ENCODE measurements at regions not wholly inside any gene's neighbourhood (a gene's known extent, or its start where the extent isn't known, plus 50 kb on each side); places are given as distances from the start of the nearest gene placed in this dataset.
"Not testable (repeated sequence)": the region's sequence is repeated elsewhere in the genome, so short reads cannot be mapped to it uniquely, and the experiment has no call there.

DNA sequence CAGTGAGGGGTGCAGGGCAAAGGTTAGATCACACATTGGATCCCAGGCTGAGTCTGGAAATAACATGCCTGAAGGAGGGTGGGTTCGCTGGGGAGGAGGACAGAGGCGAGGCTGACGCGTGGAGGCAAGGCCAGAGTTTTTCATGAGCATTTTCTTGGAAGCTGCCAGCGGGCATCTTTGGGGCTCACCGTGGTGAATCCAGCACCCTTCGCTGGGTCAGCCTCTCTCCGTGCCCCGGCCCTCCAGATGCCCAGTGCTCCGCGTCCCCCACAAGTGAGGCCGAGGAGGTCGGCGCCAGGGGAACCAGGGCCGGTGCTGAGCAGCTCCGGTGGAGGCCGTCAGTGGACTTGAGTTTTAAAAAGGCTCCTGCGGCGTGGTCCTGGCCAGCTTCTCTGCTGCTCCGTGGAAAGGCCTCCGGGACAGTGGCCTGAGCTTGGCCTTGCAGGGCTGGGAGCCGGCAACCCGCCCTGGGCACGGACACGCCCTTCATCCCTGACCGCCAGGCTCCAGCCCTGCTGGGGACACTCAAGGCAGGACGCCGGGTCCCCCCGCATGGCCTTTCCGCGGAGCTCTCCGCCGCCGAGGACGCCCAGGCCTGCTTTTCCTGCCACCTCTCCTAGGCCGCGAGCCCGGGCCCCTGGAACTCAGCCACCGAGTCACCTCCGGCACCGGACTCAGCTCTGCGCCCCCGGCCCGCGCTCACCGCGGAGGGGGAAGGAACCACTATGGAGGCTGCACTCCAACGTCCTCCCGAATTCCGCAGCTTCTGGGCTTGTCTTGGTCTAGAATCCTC lies 114.3 kb downstream of the THBS2 start:
- Mint-ChIP-seq H3K4me3 (no peak overlapping the region), H3K27ac (no peak overlapping the region), H3K4me1 (ENCODE audit: low read depth) (no peaks in the 10 kb centered on the region), H3K27me3 (peaks cover 7% of the 10 kb centered on the region), H3K9me3 (no peaks in the 10 kb centered on the region), H3K36me3 (no peaks in the 10 kb centered on the region)
- ChIA-PET CTCF (no interaction called here), POLR2A (no interaction called here)
- intact Hi-C loops (cut with micrococcal nuclease) = no loop called here
- DNase-seq = no peak

- intact Hi-C loops (cut with micrococcal nuclease) = no loop called here
- H3K27me3 Mint-ChIP-seq = peaks cover 8% of the 10 kb centered on the region
- H3K36me3 Mint-ChIP-seq = no peaks in the 10 kb centered on the region
- no peak for DNase-seq
- H3K27ac Mint-ChIP-seq = no peak overlapping the region
- H3K4me3 Mint-ChIP-seq = no peak overlapping the region
- no peaks in the 10 kb centered on the region for H3K4me1 Mint-ChIP-seq (ENCODE audit: low read depth)
- peaks cover 2% of the 10 kb centered on the region for H3K9me3 Mint-ChIP-seq
- ChIA-PET CTCF (no interaction called here), POLR2A (no interaction called here)
These were observed 121.2 kb downstream of the THBS2 start for GRCh38 chr6:169132352-169132940.

DNA sequence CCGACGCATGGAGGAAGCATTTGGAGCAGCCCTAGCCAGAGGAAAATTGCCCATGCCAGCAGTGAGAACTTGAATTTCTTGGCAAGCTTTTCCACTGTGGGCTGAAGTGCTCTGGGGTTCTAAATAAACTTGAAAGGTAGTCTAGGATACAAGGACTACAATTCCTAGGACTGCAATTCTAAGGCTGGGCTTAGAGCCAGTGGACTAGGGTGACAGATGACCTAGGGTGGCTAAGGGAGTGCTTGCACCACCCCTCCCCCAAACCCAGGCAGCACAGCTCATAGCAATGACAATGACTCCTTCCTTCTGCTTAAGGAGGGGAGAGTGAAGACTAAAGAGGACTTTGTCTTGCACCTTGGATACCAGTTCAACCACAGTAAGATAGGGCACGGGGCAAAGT lies 122.3 kb downstream of the THBS2 start:
- Mint-ChIP-seq H3K9me3 (peaks cover 2% of the 10 kb centered on the region), H3K4me1 (ENCODE audit: low read depth) (no peaks in the 10 kb centered on the region), H3K36me3 (no peaks in the 10 kb centered on the region), H3K4me3 (no peak overlapping the region), H3K27me3 (peaks cover 8% of the 10 kb centered on the region), H3K27ac (no peak overlapping the region)
- DNase-seq = no peak
- POLR2A ChIA-PET = no interaction called here
- CTCF ChIA-PET = no interaction called here
- intact Hi-C loops (cut with micrococcal nuclease) = no loop called here

- ChIA-PET POLR2A (no interaction called here), CTCF (no interaction called here)
- intact Hi-C loops (cut with micrococcal nuclease) = no loop called here
- peaks cover 2% of the 10 kb centered on the region for H3K9me3 Mint-ChIP-seq
- H3K36me3 Mint-ChIP-seq = no peaks in the 10 kb centered on the region
- H3K4me3 Mint-ChIP-seq = no peak overlapping the region
- no peaks in the 10 kb centered on the region for H3K4me1 Mint-ChIP-seq (ENCODE audit: low read depth)
- no peak overlapping the region for H3K27ac Mint-ChIP-seq
- H3K27me3 Mint-ChIP-seq = peaks cover 8% of the 10 kb centered on the region
- DNase-seq = no peak
These were observed 123.5 kb downstream of the THBS2 start for GRCh38 chr6:169130113-169130512.

DNA sequence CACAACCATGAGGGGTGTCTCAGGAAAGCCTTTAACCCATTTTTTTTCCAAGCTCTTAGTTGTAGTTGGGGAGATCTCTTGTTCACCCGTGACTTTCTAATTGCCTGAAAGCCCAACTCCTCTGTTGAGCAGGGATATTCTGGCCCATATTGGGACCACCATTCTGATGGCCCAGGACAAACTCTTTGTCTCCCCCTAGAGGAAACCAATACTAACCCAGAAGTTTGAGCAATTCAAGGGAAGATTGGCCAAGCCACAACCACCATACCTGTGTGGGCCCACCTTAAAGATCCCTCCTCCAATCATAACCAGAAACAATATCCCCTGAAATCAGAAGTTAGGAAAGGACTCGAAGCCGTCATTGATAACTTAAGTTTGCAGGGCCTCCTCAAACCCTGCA lies 132.6 kb downstream of the THBS2 start:
- intact Hi-C loops (cut with micrococcal nuclease) = no loop called here
- Mint-ChIP-seq H3K4me3 (no peak overlapping the region), H3K27ac (no peak overlapping the region), H3K27me3 (no peaks in the 10 kb centered on the region), H3K9me3 (no peaks in the 10 kb centered on the region), H3K36me3 (no peaks in the 10 kb centered on the region), H3K4me1 (ENCODE audit: low read depth) (no peaks in the 10 kb centered on the region)
- no peak for DNase-seq
- POLR2A ChIA-PET = interaction anchor here (0.5 kb wide), 1 partner anchor 111 kb away, joined by 3 read pairs; no protein-coding TSS in a partner anchor
- CTCF ChIA-PET = interaction anchor here (0.6 kb wide), 1 partner anchor 591 kb away, joined by 3 read pairs; no protein-coding TSS in a partner anchor

DNA sequence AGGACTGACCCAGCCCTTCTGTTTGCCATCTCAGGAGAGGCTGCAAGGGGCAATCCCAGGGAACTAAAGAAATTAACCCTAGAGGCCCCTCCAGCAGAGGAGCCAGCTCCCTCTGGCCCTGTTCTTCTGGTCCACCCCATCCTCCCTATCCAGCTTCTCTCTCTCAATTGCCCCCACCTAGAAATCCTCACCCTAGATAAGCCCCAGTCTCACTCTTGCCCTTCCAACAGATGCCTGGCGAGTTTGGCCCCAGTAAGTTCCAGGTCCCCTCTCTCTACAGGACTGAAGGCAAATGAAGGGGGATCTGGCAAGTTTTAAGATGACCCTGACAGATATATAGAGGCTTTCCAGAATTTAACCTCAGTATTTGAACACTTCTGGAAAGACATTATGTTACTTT lies 134.0 kb downstream of the THBS2 start:
- no peaks in the 10 kb centered on the region for H3K4me1 Mint-ChIP-seq (ENCODE audit: low read depth)
- no peak overlapping the region for H3K4me3 Mint-ChIP-seq
- H3K27ac Mint-ChIP-seq = no peak overlapping the region
- DNase-seq = no peak
- peaks cover 3% of the 10 kb centered on the region for H3K27me3 Mint-ChIP-seq
- ChIA-PET POLR2A (no interaction called here), CTCF (no interaction called here)
- intact Hi-C loops (cut with micrococcal nuclease) = no loop called here
- no peaks in the 10 kb centered on the region for H3K36me3 Mint-ChIP-seq
- H3K9me3 Mint-ChIP-seq = no peaks in the 10 kb centered on the region

GRCh38 chr6:169118346-169118830 lies 135.3 kb downstream of the THBS2 start:
- CTCF ChIA-PET = no interaction called here
- no peak overlapping the region for H3K27ac Mint-ChIP-seq
- H3K4me1 Mint-ChIP-seq (ENCODE audit: low read depth) = no peaks in the 10 kb centered on the region
- POLR2A ChIA-PET = no interaction called here
- H3K9me3 Mint-ChIP-seq = no peaks in the 10 kb centered on the region
- intact Hi-C loops (cut with micrococcal nuclease) = no loop called here
- H3K36me3 Mint-ChIP-seq = no peaks in the 10 kb centered on the region
- no peak overlapping the region for H3K4me3 Mint-ChIP-seq
- no peak for DNase-seq
- peaks cover 3% of the 10 kb centered on the region for H3K27me3 Mint-ChIP-seq

- H3K4me3 Mint-ChIP-seq = no peak overlapping the region
- H3K4me1 Mint-ChIP-seq (ENCODE audit: low read depth) = no peaks in the 10 kb centered on the region
These were observed 136.0 kb downstream of the THBS2 start for GRCh38 chr6:169117663-169118062.

DNA sequence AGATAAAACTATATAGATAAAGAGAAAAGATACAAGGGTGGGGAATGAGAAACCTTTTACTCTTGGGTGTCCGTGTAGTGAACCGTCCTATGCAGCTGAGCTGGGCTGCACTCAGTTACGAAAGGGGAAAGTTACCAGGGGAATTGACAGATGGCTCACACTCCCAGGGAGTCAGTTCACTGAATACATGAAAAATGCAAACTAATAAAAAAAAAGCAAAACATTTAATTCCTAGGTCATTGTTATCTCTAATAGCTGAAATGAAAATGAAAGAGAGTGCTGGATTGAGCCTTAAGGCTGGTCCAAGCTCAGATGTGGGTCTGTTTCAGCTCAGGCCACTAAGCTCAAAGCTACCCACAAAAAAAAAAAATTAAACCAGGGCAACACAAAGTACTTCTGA lies 138.0 kb downstream of the THBS2 start:
- Mint-ChIP-seq H3K9me3 (no peaks in the 10 kb centered on the region), H3K27me3 (peaks cover 6% of the 10 kb centered on the region), H3K36me3 (no peaks in the 10 kb centered on the region), H3K27ac (no peak overlapping the region), H3K4me1 (ENCODE audit: low read depth) (no peaks in the 10 kb centered on the region), H3K4me3 (no peak overlapping the region)
- CTCF ChIA-PET = interaction anchor here (0.6 kb wide), 1 partner anchor 580 kb away, joined by 3 read pairs; no protein-coding TSS in a partner anchor
- POLR2A ChIA-PET = interaction anchor here (0.6 kb wide), 1 partner anchor 158 kb away, joined by 3 read pairs; no protein-coding TSS in a partner anchor
- intact Hi-C loops (cut with micrococcal nuclease) = no loop called here
- DNase-seq = no peak

More at GRCh38 chr6:169117663-169118062, 136.0 kb downstream of the THBS2 start:
- Mint-ChIP-seq H3K27me3 (peaks cover 3% of the 10 kb centered on the region), H3K36me3 (no peaks in the 10 kb centered on the region), H3K27ac (no peak overlapping the region), H3K9me3 (no peaks in the 10 kb centered on the region)
- ChIA-PET POLR2A (no interaction called here), CTCF (no interaction called here)
- DNase-seq = no peak
- intact Hi-C loops (cut with micrococcal nuclease) = no loop called here

DNA sequence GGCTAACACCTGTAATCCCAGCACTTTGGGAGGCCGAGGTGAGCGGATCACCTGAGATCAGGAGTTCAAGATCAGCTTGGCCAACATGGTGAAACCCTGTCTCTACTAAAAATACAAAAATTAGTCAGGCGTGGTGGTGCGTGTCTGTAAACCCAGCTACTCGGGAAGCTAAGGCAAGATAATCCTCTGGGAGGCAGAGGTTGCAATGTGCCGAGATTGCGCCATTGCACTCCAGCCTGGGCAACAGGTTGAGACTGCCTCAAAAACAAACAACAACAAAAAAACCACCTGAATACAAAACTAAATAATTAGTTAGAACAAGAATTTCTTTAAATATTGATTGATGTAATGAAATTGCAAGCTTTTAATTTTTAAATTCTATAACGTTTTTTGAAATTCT lies 139.0 kb downstream of the THBS2 start:
- CTCF ChIA-PET = interaction anchor here (1.2 kb wide), 1 partner anchor 158 kb away, joined by 4 read pairs; no protein-coding TSS in a partner anchor
- H3K4me3 Mint-ChIP-seq; H3K36me3 Mint-ChIP-seq; H3K27me3 Mint-ChIP-seq; H3K4me1 Mint-ChIP-seq (ENCODE audit: low read depth); intact Hi-C loops (cut with micrococcal nuclease); H3K27ac Mint-ChIP-seq; H3K9me3 Mint-ChIP-seq; POLR2A ChIA-PET; DNase-seq: not testable (repeated sequence)

DNA sequence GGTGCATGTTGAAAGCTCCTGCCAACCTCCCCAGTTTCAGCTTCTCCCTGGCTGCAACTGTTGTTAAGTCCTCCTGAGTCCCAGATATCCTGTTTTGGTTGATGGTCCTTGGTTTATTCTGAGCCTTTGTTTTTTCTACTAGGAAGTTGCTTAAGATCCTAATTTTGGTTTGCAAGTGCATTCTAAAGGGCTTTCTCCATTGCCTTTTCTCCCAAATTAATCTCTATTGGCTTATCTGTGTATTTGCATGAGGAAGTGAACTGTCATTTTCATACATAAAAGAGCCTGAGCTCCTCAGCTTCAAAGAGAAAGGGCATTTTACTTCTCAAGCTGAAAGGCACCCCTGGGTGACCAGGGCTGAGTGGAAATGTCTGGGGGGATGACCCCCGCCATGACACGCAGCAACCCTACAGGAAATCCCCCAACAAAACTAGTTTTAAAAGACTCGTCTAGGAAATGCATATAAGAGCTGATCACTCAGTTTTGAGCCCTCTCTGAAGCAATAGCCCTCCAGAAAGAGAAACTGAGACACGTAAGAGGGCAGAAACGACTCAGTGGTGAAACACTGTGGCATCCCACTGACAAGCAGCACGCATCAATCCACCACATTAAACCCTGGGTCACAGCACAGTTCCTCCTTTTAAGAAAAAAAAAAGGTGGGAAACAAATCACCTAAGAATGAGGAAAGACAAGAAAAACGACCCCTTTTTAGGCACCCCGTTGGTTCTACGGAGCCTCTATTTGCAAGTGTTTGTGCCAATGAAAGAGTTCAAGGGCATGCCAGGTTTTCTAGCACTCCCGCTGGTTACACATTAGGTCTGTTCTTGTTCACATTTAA lies 140.9 kb downstream of the THBS2 start:
- POLR2A ChIA-PET = no interaction called here
- peak; percentile 11 for DNase-seq
- no peaks in the 10 kb centered on the region for H3K9me3 Mint-ChIP-seq
- H3K27ac Mint-ChIP-seq = no peak overlapping the region
- CTCF ChIA-PET = no interaction called here
- peaks cover 6% of the 10 kb centered on the region for H3K27me3 Mint-ChIP-seq
- no peak overlapping the region for H3K4me3 Mint-ChIP-seq
- intact Hi-C loops (cut with micrococcal nuclease) = no loop called here
- H3K36me3 Mint-ChIP-seq = no peaks in the 10 kb centered on the region
- no peaks in the 10 kb centered on the region for H3K4me1 Mint-ChIP-seq (ENCODE audit: low read depth)

- Mint-ChIP-seq H3K27ac (no peak overlapping the region), H3K27me3 (peaks cover 6% of the 10 kb centered on the region), H3K9me3 (no peaks in the 10 kb centered on the region), H3K4me1 (ENCODE audit: low read depth) (no peaks in the 10 kb centered on the region), H3K36me3 (no peaks in the 10 kb centered on the region), H3K4me3 (no peak overlapping the region)
- CTCF ChIA-PET = no interaction called here
- intact Hi-C loops (cut with micrococcal nuclease) = no loop called here
- POLR2A ChIA-PET = no interaction called here
- DNase-seq = no peak
These were observed 142.4 kb downstream of the THBS2 start for GRCh38 chr6:169111203-169111602.

Data from activated CD4-positive, alpha-beta memory T cell treated with anti-CD3 and anti-CD28 coated beads for 36 hours (primary cell).